Ovary (tissue), 7 donors: ENCODE measurements at regions not wholly inside any gene's neighbourhood (a gene's known extent, or its start where the extent isn't known, plus 50 kb on each side); places are given as distances from the start of the nearest gene placed in this dataset.
"Not testable (repeated sequence)": the region's sequence is repeated elsewhere in the genome, so short reads cannot be mapped to it uniquely, and the experiment has no call there.

Source experiments
- DNase-seq, 5 donors: peaks; one replicate each; pipeline ENCODE4 v3.0.0-alpha.2; 2019 to 2020
- H3K27ac ChIP-seq, 2 donors: fragments of 200-600 bp; one replicate each; pipeline versions ENCODE4 v1.5.1 to v1.8.0; 2019 to 2022
- H3K27me3 ChIP-seq: fragments of 200-600 bp; one replicate; pipeline ENCODE4 v1.8.0; 2022
- H3K36me3 ChIP-seq: fragments of 200-600 bp; sonication (generic); one replicate; pipeline ENCODE4 v1.5.1; 2019
- H3K4me1 ChIP-seq: one replicate; pipeline ENCODE4 v1.8.1; 2013; ENCODE audit warnings: mild to moderate bottlenecking, moderate library complexity; ENCODE audit not compliant: insufficient read depth
- H3K4me3 ChIP-seq: fragments of 200-600 bp; sonication (generic); one replicate; pipeline ENCODE4 v1.5.1; 2017
- H3K9me3 ChIP-seq, 2 donors: fragments of 200-600 bp in 1 of 2; sonication (generic) in 1 of 2; one replicate each; pipeline versions ENCODE4 v1.5.1 to v1.8.1; 2013 to 2019; ENCODE audit warnings: mild to moderate bottlenecking in 1 of 2, moderate library complexity in 1 of 2
- EP300 ChIP-seq: sonication (generic); formaldehyde crosslinking; IDR thresholded peaks from one replicate; pipeline ENCODE4 v1.6.1; 2017; ENCODE audit warnings: antibody characterized with exemption
- POLR2A ChIP-seq: fragments of 450-650 bp; IDR thresholded peaks from one replicate; pipeline ENCODE4 v1.6.1; 2017; ENCODE audit warnings: antibody characterized with exemption, mild to moderate bottlenecking, moderate library complexity
- WGBS, 3 donors: extraction: QIAGEN DNeasy Blood & Tissue Kit in 1 of 3; methylation state at CpG; one replicate each; pipeline versions ENCODE4 v1.1.5 to v1.1.7; 2013 to 2017; 5-methylcytosine and 5-hydroxymethylcytosine counted together
- intact Hi-C, 4 donors: fragments of 100-400 bp; cut with DNase I; formaldehyde crosslinking; loops; one replicate each; pipeline versions ENCODE4 v1.11.0 to v1.15.1; 2022 to 2023
- TF ChIP-seq, protein P1 (sequence below), 3 donors: fragments of 450-650 bp in 2 of 3; fragments of 200-600 bp in 1 of 3; IDR thresholded peaks; one replicate each; pipeline versions ENCODE4 v1.5.1 to v1.8.0; 2016 to 2022; ENCODE audit warnings: antibody characterized with exemption in 3 of 3, mild to moderate bottlenecking in 1 of 3
- donor health status: DM: no; HTN: no; CAD: no; lungs with moderate emphysema.
- donor health status: DM: no; HTN: no; CAD: no.
- donor health status: Bipolar disorder and iron deficiency.
- donor health status: DM: no; HTN: no; CAD: no.
- donor health status: DM: yes; HTN: yes; CAD: no.

DNA sequence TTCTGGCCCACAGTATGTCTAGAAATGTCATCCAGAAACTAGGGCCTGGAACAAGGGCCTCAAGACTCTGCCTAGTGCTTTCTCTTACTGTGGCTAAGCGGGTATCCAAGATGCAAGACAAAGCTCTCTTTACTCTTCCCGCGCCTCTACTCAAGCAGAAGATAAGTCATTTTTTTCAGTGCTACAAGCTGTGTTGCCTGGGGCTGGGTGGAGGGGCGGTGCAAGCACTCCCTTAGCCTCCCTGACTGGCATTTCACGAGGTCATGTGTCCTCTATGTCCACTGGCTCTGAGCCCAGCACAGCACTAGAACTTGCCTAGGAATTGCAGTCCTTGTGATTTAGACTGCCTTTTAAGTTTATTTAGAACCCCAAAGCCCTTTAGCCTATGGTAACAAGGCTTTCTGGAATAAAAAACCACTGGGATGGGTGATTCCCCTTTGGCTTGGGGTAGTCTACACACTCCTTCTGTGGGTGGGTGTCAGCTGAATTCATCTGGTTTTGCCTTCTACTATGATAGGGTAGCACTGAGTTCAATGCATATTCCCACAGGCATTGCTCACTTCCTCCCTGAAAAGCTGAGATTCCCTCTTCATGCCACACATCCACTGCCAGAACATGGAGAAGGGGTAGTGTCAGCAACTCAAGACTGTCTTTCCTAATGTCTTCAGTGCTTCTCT is 371.8 kb upstream of the KCND2 start:
- no peak overlapping the region for H3K4me3 ChIP-seq
- no peak overlapping the region for H3K27ac ChIP-seq

DNA sequence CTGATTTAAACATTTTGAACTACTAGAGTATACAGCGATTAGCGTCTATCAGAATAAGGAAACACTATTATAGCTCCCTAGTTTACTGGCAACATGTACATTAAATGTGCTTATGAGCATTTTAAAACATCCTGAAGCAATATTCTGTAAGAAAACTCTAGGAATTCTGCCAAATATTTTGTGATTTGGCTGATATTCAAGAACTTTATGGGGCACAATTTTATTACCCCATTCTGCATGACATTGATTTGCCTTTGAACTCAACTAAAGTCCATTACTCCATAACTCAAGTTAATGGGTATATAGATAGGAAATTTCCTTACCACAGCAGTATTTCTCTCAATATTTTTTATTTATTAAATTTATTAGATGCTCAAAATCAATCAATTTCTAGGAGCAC is 369.9 kb upstream of the KCND2 start:
- 75 to 83% (median 77%) methylated on average over 2 of the region's 2 CpGs for WGBS, 3 donors
- no peaks in the 10 kb centered on the region for H3K36me3 ChIP-seq
- TF ChIP-seq EP300 (no peak), POLR2A (no peak)
- TF ChIP-seq, protein P1, sequence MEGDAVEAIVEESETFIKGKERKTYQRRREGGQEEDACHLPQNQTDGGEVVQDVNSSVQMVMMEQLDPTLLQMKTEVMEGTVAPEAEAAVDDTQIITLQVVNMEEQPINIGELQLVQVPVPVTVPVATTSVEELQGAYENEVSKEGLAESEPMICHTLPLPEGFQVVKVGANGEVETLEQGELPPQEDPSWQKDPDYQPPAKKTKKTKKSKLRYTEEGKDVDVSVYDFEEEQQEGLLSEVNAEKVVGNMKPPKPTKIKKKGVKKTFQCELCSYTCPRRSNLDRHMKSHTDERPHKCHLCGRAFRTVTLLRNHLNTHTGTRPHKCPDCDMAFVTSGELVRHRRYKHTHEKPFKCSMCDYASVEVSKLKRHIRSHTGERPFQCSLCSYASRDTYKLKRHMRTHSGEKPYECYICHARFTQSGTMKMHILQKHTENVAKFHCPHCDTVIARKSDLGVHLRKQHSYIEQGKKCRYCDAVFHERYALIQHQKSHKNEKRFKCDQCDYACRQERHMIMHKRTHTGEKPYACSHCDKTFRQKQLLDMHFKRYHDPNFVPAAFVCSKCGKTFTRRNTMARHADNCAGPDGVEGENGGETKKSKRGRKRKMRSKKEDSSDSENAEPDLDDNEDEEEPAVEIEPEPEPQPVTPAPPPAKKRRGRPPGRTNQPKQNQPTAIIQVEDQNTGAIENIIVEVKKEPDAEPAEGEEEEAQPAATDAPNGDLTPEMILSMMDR (IDR thresholded peaks at IDR 0.05), result no peak
- intact Hi-C loops, result no loop called here
- H3K4me1 ChIP-seq, result no peaks in the 10 kb centered on the region
- no peak for DNase-seq
- no peaks in the 10 kb centered on the region for H3K27me3 ChIP-seq
- no peak overlapping the region for H3K4me3 ChIP-seq
- no peak overlapping the region for H3K27ac ChIP-seq
- H3K9me3 ChIP-seq, result no peaks in the 10 kb centered on the region

More for the DNA sequence above, 371.8 kb upstream of the KCND2 start:
- TF ChIP-seq EP300, result no peak
- TF ChIP-seq, protein P1 (IDR thresholded peaks at IDR 0.05), result no peak
- no peak for TF ChIP-seq POLR2A
- no peak for DNase-seq
- H3K4me1 ChIP-seq, result no peaks in the 10 kb centered on the region
- H3K36me3 ChIP-seq, result no peaks in the 10 kb centered on the region
- WGBS, 3 donors, result 88 to 90% (median 88%) methylated on average over 5 of the region's 5 CpGs
- H3K27me3 ChIP-seq, result no peaks in the 10 kb centered on the region
- intact Hi-C loops, result no loop called here
- no peaks in the 10 kb centered on the region for H3K9me3 ChIP-seq

DNA sequence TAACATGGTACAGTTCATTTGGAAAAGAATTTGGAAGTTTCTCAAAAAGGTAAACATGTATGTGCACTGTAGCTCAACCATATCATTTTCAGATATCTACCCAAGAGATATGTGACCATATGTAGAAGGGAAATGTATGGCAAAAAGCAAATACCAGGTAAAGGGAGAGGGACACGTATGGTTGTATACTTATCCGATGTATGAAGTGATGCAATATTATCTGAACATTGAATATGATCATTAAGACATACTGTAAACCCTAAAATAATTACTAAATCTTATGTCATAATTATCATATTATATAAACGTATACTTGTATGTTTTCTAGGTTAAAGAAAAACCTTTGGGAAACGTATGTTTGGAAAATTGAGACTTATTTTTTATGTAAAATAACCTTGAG is 367.5 kb upstream of the KCND2 start:
- intact Hi-C loops, result no loop called here
- no peaks in the 10 kb centered on the region for H3K36me3 ChIP-seq
- 85 to 91% (median 90%) methylated on average over 4 of the region's 4 CpGs for WGBS, 3 donors

DNA sequence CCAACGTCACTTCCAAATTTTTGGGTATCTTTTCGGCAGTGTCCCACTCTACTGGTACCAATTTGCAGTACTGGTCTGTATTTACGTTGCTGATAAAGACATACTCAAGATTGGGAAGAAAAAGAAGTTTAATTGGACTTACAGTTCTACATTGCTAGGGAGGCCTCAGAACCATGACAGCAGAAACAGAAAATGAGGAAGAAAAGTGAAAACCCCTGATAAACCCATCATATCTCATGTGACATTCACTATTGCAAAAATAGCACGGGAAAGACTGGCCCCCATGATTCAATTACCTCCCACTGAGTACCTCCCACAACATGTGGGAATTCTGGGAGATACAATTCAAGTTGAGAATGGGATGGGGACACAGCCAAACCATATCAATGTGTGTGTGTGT is 364.0 kb upstream of the KCND2 start:
- Histone ChIP-seq H3K4me3 (no peak overlapping the region), H3K36me3 (no peaks in the 10 kb centered on the region), H3K27me3 (no peaks in the 10 kb centered on the region), H3K4me1 (no peaks in the 10 kb centered on the region), H3K9me3 (no peaks in the 10 kb centered on the region), H3K27ac (no peak overlapping the region)
- TF ChIP-seq EP300 (no peak), POLR2A (no peak)
- TF ChIP-seq, protein P1 (IDR thresholded peaks at IDR 0.05), result no peak
- no peak for DNase-seq
- WGBS, 3 donors, result 81 to 89% (median 84%) methylated on average over 4 of the region's 4 CpGs
- intact Hi-C loops, result no loop called here

More for the DNA sequence above, 367.5 kb upstream of the KCND2 start:
- Histone ChIP-seq H3K4me1 (no peaks in the 10 kb centered on the region), H3K27ac (no peak overlapping the region), H3K4me3 (no peak overlapping the region), H3K27me3 (no peaks in the 10 kb centered on the region), H3K9me3 (no peaks in the 10 kb centered on the region)
- no peak for TF ChIP-seq POLR2A
- TF ChIP-seq EP300, result no peak
- TF ChIP-seq, protein P1 (IDR thresholded peaks at IDR 0.05), result no peak
- no peak for DNase-seq

DNA sequence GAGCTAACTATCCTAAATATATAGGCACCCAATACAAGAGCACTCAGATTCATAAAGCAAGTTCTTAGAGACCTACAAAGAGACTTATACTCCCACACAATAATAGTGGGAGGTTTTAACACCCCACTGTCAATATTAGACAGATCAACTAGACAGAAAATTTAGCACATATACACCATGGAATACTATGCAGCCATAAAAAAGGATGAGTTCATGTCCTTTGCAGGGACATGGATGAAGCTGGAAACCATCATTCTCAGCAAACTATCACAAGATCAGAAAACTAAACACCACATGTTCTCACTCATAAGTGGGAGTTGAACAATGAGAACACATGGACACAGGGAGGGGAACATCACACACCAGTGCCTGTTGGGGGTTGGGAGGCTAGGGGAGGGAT is 358.9 kb upstream of the KCND2 start:
- DNase-seq, H3K4me3 ChIP-seq, H3K9me3 ChIP-seq, H3K27me3 ChIP-seq, H3K27ac ChIP-seq, intact Hi-C loops, H3K4me1 ChIP-seq, H3K36me3 ChIP-seq: not testable (repeated sequence)
